ENCODE measurements at regions not wholly inside any gene's neighbourhood (a gene's known extent, or its start where the extent isn't known, plus 50 kb on each side); places are given as distances from the start of the nearest gene placed in this dataset.
"Not testable (repeated sequence)": the region's sequence is repeated elsewhere in the genome, so short reads cannot be mapped to it uniquely, and the experiment has no call there.

DNA sequence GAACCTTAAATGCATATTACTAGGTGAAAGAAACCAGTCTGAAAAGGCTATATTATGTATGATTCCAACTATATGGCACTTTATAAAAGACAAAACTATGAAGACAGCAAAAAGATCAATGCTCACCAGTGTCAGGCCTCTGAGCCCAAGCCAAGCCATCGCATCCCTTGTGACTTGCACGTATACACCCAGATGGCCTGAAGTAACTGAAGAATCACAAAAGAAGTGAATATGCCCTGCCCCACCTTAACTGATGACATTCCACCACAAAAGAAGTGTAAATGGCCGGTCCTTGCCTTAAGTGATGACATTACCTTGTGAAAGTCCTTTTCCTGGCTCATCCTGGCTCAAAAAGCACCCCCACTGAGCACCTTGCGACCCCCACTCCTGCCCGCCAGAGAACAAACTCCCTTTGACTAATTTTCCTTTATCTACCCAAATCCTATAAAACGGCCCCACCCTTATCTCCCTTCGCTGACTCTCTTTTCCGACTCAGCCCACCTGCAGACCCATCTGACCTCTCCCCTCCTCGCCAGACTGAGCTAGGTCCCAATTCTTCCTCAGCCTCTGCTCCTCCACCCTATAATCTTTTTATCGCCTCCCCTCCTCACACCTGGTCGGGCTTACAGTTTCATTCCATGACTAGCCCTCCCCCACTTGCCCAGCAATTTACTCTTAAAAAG, 1239.5 kb downstream of the OLFM4 start:
- FAIRE-seq, result not testable (repeated sequence)

DNA sequence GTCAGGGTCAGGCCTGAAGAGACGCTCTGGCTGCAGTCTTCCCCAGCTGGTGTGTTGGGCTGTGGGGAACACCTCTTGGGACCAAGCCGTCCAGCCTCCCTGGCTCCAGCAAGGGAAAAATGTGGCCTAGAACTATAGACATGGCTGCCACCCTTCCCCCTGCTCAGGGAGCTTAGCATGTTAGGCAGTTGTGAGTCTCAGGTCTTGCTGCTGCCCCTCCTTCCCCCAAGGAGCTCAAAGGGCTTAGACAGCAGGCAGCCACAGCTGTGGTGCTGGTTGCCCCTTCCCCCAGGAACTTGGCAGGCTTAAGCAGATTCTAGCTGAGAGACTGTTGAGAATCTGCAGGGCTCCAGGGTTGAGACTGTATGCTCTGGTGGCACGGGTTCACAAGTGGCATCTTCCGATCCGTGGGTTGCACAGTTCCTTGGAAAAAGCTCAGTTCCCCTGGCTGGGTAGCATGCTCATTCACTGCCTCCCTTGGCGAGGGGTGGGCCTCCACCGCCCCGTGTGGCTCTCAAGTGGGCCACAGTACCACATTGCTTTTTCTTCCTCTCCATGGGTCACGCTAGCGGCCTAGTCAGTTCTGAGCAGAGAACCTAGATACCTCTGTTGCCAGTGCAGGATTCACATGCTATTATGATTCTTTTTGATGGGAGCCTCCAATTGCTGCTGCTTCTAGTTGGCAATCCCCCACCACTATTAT, 1258.6 kb downstream of the OLFM4 start:
- no peak for FAIRE-seq

DNA sequence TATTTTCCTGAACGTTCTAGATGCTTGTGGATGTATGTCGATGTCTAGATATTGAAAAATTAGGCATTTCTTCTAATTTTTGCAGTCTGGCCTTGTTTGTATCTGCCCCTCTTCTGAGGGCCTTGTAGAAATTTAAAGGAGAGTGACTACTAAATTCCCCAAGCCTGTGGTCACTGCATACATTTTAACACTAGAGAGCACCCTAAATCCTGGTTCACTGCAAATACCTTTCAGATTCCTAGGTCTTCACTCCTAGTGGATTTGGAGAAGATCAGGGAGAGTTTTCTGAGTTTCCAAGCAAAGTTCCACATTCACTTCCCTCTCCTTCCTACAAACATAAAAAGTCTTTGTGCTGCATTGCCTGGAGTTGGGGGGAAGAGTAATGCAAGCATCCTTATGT, 1272.5 kb downstream of the OLFM4 start:
- no peak for FAIRE-seq

DNA sequence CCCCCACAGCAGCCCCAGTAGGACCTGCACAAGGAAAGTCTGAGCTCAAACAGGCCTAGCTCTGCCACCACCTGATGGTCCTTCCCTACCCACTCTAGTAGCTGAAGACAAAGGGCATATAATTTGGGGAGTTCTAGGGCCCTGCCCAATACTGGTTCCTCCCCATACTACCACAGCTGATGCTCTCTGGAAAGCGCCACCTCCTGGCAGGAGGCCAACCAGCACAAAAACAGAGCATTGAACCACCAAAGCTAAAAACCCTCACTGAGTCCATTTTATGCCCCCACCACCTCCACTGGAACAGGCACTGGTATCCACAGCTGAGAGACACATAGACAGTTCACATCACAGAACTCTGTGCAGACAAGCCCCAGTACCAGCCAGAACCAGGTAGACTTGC, 1276.8 kb downstream of the OLFM4 start:
- no peak for FAIRE-seq

DNA sequence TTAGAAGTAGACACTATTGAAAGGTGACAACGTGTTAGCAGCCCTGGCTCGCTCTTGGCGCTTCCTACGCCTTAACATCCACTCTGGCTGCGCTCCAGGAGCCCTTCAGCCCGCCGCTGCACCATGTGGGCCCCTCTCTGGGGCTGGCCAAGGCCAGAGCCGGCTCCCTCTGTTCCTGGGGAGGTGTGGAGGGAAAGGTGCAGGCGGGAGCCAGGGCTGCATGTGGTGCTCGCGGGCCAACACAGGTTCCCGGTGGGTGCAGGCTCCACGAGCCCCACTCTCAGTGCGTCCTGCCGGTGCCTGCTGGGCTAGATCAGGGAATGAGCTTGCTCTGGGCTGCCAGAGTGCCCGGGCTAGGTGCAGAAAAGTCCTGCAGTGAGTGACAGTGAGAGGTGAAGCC, 1284.3 kb downstream of the OLFM4 start:
- FAIRE-seq, result no peak

DNA sequence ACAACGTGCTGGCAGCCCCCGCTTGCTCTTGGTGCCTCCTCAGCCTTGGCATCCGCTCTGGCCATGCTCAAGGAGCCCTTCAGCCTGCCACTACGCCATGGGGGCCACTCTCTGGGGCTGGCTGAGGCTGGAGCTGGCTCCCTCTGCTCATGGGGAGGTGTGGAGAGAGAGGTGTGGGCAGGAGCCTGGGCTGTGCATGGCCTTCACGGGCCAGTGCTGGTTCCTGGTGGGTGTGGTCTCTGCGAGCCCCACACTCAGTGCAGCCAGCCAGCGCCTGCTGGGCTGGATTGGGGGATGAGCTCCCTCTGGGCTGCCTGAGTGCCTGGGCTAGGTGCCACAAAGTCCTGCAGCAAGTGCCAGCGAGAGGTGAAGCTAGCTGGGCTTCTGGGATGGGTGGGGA, 1289.1 kb downstream of the OLFM4 start:
- no peak for FAIRE-seq

DNA sequence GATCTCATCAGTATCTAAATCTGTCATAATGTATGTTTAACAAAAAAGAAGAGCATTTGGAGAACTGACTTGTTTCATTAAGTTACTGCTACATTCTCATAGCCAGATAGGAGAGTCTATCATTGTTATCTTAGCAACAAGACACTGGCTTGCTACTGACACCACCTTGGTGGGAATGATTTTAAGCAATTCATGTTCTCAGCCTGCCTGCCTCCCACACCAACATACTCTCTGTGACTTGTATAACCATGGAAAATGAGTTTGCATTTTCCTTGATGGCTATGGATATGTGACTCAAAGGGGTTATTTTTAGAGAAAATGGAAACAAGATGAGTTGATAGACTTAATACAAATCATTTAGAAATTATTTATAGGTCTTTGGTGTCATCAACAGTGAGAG, 1308.9 kb downstream of the OLFM4 start:
- no peak for FAIRE-seq

DNA sequence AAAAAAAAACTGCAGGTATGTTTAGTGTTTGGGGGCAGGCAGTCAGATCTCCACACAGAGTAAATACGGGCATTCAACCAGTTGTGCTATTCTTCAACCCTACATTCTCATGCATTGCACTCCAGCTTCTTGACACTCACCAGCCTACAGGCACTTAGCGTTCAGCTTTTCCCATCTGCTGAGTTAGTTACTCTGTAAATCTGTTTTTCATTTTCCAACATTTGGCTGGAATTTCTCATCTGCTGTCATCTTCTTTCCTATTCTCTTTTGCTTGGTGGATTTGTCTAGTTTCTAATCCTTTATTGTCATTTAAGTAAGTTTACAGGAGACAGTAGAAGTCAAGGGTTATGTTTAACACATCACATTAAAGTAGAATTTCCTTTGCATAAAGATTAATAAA, 1318.9 kb downstream of the OLFM4 start:
- FAIRE-seq, result no peak

DNA sequence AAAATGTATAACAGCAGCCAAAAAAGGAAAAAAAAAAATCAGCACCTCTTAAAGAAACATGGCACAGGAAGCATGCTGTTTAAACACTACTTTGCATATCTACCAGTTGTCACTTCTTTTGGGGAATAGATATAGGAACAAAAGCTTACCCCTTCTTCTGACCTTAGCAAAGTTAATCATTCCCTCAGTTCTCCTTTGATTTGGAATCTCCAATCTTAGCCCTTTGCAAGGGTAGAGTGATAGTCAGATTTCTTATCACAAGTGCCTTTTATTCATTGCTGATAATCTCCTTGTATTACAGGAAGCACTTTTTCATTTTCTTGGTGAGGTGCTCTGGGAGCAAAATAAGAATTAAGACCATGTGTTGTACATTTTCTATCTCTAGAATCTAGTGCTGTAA, 1327.6 kb downstream of the OLFM4 start:
- FAIRE-seq, result no peak

DNA sequence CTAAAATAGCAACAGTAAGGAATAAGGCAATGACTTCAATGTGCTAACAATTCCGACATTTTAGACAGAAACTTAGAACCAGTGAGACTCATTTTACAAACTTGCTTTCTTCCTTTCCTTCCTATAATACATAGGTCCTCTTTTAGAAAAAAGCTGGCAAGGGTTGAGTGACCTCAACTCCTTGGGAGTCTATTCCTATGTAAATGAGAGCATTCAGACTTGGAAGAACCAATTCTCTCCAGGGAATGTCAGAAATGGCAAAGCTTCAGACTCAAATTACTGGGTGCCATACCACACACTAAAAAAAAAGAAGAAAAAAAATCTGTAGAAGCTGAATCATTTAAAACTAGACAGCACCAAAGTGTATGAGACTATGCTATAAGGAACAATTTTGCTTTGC, 1328.2 kb downstream of the OLFM4 start:
- no peak for FAIRE-seq

DNA sequence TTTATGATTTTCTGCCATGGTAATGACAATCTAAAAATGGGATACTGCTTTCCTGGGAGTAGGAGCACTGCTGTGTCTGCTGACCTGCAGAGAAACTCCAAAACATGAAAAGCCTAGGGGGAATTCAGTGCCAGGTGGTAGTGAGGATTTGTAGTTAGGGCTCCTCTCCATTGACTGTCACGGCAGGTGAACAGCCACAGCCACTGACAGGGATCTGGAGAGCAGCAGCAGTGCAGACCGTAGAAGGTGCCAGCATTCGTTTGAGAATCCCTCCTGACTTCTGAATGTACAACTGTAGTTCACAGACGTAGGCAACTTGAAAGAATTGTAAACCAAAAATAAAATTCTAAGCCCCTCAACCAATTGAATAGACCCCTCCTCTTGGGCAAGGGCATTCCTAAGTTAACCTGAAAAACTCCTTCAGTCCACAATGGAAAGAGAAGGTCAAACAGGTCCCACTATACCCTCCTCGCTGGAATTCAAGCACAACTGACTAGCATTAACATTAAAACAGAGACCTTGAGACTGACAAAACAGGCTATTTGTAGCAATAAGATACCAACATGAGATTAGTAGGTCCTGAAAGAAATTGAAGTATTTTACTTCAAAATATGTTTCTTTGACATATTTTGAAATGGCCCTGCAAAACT, 1328.8 kb downstream of the OLFM4 start:
- no peak for FAIRE-seq

DNA sequence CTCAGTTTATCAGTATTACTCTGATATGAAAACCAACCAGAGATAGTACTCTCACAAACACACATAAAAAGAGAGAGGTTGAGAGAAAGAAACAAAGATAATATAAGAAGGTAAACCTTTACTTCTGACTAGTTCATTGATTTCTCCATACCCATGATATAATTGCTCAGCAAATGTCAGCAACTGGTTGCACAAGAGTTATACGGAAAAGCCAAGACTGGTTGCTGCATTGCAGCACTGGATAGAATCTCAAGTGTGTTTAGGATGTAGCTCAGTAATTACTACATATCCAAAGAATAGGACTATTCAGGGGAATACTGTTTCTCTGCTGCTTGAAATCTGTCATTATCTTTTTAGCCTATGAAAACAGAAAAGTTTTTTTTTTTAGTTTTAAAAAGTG, 1332.8 kb downstream of the OLFM4 start:
- no peak for FAIRE-seq

DNA sequence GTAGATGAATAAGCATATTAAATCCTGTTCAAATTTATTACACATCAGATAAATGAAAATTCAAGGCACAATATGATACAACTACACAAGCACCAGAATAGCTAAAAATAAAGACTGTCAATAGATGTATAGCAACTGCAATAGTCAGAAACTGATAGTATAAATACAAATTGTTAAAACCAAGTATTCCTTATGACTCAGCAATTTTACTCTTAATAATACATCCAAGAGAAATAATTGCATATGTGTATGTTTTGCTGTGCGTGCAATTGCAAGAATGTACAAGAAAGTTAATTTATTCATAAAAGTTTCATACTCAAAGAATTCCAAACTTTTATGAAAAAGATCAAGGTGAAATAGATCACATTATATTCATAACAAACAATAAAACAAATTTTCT, 1338.1 kb downstream of the OLFM4 start:
- FAIRE-seq, result no peak

DNA sequence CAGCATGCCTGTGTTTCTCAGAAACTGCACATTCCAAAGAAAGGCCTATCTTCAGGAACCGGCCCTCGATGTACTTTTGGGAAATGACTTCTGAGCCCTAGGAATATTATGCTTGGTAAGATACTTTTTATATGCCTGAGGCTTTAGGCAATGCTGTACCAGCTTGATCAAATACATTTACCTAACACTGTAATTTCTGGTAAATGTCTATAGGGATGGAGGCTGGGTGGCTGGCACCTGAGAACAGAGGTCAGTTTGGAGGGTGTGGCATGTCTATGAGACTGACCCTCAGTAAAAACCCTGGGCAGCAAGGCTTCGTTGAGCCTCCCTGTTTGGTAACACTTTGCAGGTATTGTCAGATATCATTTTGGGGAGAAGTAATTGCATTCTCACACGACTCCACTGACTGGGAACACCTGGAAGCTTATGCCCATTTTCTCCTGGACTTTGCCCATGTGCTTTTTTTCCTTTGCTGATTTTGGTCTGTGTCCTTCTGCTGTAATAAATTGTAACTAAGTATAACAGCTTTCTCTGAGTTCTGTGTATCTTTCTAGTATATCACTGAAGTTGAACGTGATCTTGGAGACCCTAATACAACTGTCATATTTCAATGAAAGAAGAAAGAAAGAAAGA, 1339.1 kb downstream of the OLFM4 start:
- no peak for FAIRE-seq

DNA sequence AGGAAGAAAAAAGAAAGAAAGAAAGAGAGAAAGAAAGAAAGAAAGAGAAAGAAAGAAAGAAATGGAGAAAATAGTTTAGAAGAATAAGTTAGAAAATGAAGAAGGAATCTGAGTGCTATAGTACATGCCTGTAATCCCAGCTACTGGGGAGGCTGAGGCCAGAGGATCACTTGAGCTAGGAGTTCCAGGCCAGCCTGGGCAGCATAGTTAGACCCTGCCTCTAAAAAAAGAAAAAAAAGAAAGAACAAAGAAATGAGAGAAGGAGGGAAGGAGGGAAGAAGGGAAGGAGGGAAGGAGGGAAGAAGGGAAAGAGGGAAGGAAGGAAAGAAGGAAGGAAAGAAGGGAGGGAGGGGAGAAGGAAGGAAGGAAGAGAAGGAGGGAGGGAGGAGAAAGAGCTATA, 1339.8 kb downstream of the OLFM4 start:
- no peak for FAIRE-seq

DNA sequence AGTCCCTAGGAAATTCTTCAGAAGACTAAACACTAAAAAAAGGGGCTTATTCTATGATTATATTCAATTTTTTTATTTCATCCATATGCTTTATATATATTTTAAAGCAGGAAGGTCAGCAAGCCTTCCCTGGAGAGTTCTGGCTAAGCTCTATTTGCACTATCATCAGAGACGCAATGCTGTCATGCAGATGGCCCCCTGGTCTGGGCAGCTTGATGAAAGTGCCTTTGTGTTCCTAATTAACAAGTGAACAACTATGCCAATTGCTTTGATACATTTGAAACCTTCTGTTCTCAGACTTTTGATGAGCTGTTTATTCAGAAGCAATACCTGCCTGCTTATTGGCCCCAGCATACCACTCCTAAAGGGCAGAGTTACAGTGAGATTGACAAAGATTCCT, 1344.6 kb downstream of the OLFM4 start:
- FAIRE-seq, result no peak

DNA sequence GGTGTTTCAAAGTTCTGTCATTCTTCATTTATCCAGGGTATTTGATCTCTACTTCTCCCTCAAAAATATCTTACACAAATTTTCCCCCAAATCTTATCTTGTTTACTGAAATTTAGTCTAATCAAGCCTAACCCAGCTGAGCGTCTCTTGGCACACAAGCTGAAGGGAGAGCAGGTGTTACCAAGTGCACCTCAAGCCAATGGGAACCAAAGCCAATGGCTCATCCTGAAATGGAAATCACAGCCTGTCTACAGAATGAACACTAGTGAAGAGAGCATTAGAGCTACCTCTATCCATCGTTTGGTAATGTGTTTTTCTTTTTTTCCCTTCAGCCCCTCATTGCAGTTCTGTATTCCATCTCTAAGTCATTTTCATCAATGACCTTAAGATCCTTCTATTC, 1350.8 kb downstream of the OLFM4 start:
- FAIRE-seq, result no peak

DNA sequence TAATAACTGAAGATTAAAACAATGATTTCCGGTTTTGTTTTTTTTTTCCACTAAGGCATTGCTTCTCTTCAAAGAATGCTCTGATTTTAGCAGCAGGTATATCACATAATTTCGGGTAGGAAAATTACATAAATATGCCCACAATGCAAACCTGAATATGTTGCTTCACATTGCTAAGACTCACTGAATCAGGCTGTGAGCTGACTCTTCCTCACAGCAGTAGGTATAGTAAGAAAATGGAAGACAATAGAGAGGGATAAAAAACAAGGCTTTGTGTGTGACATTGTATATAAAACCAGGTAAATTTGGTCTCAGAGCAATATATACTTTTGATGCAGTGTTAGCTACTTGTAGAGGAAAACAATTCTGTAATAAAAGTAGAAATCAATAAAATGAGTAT, 1355.0 kb downstream of the OLFM4 start:
- FAIRE-seq, result no peak

DNA sequence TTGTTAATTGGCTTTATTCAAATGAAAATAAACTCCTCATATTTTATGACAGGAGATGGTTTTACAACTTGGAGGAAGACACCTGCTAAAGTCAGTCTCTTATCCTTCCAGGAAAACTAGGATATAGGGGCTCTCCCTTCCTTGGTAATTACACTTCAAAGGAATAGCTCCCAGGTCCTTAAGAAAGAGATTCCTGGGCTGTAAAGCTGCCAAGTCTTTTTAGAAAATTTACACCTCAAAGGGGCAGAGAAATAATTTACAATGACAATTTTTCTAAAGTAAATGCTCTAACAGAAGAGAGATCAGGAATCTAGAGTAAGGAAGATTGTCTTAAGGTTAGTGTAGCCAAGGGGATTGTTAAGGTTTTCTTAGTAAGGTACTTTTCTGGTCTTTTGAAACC, 1359.0 kb downstream of the OLFM4 start:
- FAIRE-seq, result no peak

DNA sequence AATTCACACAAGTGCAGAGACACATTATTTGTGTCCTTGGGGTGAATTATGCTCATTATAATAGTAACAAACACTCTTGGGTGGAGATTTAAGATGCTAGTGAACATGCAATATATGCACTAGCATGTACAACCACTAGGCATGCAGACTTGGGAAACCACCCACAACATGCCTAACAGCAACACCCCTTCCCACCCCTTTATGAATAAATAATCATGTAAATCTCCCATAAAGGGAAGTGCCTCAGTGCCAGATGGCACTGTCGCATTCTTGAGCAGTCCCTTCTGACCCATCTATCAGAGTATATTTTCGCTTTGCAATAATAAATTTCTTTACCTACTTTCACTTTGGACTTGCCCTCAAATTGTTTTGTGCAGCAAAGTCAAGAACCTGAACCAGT, 1362.2 kb downstream of the OLFM4 start:
- FAIRE-seq, result no peak

DNA sequence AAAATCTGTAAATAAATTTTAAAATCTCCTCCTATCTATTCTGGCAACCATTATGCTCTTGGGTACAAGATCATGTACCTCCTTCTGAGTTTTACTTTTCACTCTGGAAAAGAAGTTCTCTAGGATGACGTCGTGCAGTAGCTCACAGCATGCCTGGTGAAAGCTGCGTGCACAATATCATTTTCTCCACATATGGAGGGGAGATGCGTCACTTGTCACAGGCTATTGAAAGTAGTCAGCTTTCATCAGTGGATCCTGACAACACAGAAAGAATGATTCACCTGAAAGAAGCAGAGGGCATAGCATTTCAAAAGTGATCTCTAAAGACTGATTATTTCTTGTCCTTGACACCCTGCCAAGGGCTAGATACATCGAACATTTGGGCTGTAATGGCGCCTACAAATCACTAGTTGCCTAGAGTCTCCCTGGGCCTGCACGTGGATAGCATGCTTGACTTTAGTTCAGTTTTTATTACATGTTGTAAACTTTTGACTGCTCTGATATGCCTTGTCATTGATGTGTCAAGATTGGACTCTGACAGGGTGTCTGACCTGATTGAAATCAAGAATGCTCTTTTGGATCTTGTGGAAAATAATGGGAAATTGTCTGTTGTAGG, 1365.6 kb downstream of the OLFM4 start:
- FAIRE-seq, result no peak

DNA sequence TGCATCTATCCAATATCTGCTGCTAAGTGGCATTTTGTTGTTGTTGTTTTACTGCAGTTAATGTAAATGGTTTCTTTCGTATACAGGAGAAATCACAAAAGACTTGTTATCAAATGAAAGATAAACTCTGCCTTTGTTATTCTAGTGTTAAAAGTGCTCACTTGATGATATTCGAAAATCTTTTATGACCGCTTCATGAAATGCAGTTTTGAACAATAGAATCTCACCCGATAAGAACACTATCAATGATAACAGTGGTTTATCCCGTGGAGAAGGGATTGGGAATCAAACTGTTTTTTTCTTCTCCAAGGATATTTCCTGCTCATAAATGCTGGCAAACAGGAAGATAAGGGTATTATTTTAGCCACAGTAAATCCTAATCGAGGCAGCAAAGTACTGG, 1366.3 kb downstream of the OLFM4 start:
- FAIRE-seq, result no peak

DNA sequence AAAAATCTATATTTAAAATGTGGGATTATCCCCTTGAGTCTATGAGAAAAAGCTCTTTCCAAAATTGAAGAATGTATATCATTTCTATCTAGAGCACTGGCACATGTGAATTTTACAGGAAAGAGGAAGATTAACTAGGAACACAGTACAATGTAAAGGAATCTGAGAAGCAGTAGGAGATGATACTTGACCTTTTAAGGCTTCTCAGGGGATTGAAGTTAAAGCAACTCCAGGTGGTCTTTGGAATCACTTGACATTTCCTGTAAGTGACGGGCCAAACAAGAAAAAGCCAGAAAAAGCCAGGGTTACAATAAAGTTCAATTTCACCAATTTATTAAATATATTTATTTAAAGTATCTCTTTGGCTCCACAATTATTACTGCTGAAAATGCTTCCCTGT, 1373.9 kb downstream of the OLFM4 start:
- no peak for FAIRE-seq

All from colon (tissue), 2 donors.